Fibroblast of skin of right quadriceps (primary cell): ENCODE measurements at regions not wholly inside any gene's neighbourhood (a gene's known extent, or its start where the extent isn't known, plus 50 kb on each side); places are given as distances from the start of the nearest gene placed in this dataset.
"Not testable (repeated sequence)": the region's sequence is repeated elsewhere in the genome, so short reads cannot be mapped to it uniquely, and the experiment has no call there.

ENCODE experiments used
- DNase-seq: peaks from one replicate; pipeline ENCODE4 v3.0.0-alpha.2; 2013

- peak; percentile 40 for DNase-seq
Observed at GRCh38 chr10:62590306-62590705, 214.2 kb upstream of the ADO start.

GRCh38 chr10:62594093-62594520, 210.4 kb upstream of the ADO start:
- peak; percentile 65 for DNase-seq

DNA sequence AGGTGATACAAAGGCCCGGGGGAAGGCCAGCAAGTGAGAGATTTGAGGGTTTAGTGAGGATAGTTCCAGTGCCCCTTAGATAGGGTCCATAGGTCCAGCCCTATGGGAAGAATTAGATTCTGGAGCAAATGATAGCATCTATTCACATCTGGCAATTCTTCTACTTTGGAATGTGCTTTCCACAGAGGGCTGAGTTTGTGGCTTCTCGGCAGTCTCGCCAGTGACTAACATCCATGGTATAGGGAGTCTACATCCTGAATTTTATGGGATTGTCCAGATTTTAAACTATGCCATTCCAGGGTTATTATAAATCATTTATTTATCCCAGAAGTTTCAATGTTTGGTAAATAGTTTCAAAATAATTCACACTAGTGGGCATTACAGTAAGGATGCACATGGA, 207.3 kb upstream of the ADO start:
- peak; percentile 92 for DNase-seq

GRCh38 chr10:62599161-62599560, 205.4 kb upstream of the ADO start:
- no peak for DNase-seq

DNA sequence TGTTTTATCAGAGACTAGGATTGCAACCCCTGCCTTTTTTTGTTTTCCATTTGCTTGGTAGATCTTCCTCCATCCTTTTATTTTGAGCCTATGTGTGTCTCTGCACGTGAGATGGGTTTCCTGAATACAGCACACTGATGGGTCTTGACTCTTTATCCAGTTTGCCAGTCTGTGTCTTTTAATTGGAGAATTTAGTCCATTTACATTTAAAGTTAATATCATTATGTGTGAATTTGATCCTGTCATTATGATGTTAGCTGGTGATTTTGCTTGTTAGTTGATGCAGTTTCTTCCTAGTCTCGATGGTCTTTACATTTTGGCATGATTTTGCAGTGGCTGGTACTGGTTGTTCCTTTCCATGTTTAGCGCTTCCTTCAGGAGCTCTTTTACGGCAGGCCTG, 198.0 kb upstream of the ADO start:
- DNase-seq = not testable (repeated sequence)

- DNase-seq = not testable (repeated sequence)
Observed at GRCh38 chr10:62608189-62608875, 196.2 kb upstream of the ADO start.

GRCh38 chr10:62610649-62611229, 193.8 kb upstream of the ADO start:
- peak; percentile 55 for DNase-seq

- peak; percentile 86 for DNase-seq
Observed at GRCh38 chr10:62613424-62613823, 191.1 kb upstream of the ADO start.

DNA sequence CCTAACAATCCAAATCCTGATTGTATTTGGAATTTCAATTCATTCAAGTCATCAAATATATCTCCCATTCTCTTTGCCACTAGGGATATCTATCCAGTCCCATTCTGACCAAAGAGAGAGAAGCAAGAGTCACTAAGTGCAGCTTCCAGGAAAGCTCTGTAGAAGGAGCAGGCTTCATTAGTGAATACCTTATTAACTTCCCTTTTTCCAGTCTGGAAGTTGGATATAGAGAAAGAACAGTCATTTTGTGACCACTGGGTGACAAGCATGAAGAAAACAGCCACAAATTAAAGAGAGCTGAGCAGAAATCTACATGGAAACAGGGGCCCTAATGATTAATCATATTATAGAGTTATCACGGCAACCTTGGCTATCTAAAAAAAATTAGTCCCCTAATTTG, 190.7 kb upstream of the ADO start:
- DNase-seq = no peak

- DNase-seq = peak; percentile 67
Observed at GRCh38 chr10:62614389-62615157, 189.9 kb upstream of the ADO start.

DNA sequence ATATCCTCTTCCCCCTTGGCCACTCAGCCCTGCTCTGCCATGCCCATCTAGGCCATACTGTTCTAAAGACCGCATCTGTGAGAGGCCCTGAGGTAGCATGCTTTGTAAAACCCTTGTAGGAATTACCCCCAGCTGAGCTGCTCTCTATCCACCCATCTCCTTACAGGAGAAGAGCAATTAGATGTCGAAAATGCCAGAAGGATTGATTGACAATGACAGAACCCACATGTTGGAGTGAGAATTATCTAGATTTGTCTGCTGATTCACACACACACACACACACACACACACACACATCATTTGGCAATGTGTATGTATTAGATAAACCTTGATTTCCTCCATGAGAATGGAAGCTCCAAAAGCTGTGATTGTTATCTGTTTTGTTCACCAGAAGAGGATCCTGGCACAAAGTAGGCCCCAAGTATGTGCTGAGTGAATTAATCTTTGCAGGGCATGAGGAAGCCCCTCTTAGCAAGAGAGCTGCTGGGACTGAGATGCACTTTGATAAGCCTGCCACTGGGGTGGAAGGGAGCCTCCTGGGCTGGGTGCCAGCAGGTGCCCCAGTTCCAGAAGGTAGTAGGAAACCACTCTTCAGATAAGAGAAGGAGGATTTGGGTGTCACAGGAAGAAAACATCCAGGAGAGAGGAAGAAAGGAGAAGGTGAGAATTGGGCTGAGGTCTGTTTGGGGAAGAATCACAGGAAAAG, 187.5 kb upstream of the ADO start:
- no peak for DNase-seq

- DNase-seq = no peak
Observed at GRCh38 chr10:62617652-62618051, 186.9 kb upstream of the ADO start.

DNA sequence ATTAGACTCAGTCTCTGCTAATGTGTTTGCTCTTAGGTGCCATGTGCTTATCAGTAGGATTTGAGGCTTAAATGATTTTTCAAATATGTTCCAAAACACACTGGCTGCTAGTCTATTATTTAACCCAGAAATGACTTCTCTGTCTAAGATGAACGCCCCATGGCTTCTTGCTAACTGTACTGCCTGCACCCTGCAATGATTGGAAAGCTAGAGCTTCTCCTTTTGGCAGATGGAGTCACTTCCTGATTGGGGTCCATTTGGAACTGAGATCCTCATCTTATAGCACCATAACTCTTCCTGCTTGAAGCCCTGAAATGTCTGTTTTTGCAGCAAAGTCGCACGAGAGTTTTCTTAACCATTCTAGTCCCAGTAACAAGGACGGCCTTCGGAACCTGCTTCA, 186.5 kb upstream of the ADO start:
- no peak for DNase-seq

- DNase-seq = peak; percentile 84
Observed at GRCh38 chr10:62618576-62619412, 185.7 kb upstream of the ADO start.

DNA sequence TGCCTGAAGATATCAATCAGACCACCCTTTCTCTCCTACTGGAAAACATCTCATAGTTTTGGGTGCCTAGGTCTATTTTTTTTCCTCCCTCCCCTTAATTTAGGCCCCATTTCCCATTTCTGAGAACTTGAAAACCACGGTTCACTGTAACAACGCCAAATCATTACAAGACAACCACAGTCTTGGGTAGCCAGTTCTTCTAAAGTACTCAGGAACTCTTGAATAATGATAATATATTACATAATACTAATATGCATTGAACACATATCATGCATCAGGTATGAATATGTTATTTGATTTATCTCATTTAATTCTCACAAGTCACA, 185.1 kb upstream of the ADO start:
- peak; percentile 52 for DNase-seq

DNA sequence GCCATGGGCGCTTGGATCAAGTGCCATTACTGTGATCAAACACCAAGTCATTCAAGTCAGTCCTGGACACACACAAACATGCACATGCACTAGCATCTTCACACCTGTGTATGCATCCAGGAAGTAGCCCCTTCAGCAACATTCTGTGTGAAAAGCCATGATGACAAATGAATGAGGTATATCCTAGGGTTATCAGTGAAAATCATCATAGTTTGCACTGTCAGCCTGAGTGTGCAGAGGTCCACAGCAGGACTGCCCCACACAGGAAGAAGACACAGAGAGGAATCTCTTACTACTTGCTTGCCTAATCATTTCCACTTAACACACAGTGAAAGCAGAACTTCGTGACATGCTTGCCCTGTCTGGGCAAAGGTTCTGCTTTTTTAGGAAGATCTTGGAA, 184.0 kb upstream of the ADO start:
- no peak for DNase-seq

DNA sequence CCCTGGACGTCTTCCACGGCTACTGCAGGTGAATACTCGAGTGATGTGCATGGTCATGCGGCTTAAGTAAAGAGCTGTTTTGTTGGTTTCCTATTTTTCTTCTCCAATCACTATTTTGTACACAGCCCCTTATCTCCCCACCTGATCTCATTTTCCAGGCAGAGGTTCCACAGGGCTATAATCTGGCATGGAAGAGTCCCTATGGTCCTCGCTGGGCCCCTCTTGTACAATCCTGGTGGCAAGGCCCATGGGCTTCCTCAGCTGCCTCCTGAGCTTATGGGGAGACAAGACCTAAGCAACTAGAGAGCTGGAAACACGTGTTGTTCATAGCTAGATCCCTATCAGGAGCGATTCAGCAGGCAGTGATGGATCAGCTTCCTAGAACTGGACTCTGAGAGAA, 181.3 kb upstream of the ADO start:
- no peak for DNase-seq

DNA sequence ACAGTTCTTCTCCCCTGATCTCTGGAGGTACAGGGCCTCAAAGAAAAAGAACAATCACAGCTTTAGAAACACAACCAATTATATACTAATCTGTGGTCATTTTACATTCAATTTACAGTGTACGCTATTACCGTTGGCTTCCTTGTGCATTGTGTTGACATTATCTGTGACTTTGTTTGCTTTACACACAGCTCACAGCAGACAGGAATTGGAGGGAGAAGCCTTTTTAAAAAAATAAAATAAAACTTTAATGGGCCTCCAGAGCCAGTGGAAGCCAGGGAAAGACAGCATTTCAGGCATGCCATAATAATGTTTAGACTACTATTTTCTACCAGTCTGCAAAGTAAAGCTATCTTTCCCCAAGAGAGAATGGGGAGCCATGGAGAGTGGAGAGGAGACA, 179.0 kb upstream of the ADO start:
- DNase-seq = no peak

DNA sequence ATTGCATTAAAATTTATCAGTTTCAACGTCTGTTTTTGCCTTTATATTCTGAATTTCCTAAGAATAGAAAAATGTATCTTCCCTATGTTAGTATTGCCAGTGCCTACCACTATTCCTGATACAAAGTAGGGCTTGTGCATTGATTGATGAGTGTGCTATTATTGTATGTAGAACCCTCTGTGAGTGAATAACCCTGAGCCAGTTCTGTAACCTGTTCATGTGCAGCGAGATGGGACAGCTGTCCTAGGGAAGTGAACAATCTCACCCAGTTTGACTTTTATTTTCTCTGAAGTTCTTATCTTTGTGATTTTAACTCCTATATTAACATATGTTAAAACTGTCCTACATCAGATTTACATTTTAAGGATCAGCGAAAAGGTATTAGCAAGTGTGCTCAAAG, 178.4 kb upstream of the ADO start:
- no peak for DNase-seq

DNA sequence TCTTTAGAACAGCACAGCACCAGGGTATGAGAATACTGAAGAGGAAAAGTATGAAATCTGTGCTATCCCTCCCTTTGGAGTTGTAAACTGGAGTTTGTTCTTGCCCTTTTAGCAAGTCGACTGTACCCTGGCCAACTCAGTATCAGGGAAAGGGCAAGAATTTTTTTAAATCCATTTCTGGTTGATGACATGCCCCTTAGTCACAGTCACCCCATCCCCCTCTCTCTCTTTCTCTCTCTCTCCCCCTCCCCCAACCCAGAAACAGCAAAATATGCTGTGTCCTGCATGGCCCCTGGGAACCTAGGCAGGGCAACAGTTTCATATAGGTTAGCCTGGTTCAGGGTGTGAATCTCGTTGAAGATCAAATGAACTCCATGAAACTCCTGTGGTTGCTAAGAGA, 177.7 kb upstream of the ADO start:
- DNase-seq = peak; percentile 72

GRCh38 chr10:62627983-62628382, 176.5 kb upstream of the ADO start:
- DNase-seq = no peak

DNA sequence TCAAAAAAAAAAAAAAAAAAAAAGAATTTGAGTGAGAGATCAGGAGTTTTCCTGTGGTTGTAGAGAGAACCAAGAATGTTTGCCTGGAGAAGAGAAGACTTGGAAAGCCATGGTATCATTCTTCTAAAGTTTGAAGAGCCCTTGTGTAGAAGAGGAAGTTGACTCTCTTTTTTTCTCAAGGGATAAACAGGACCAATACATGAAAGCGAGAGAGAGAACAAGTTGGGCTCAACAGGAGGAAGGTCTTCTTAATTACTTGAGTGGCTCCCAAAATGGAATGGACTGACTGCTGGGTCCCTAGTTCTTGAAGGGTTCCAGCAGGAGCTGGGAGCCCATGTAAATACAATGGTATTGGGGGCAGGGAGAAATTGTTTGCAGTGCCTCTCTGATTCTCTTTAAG, 173.3 kb upstream of the ADO start:
- DNase-seq = no peak
